ENCODE measurements at regions not wholly inside any gene's neighbourhood (a gene's known extent, or its start where the extent isn't known, plus 50 kb on each side); places are given as distances from the start of the nearest gene placed in this dataset.

DNA sequence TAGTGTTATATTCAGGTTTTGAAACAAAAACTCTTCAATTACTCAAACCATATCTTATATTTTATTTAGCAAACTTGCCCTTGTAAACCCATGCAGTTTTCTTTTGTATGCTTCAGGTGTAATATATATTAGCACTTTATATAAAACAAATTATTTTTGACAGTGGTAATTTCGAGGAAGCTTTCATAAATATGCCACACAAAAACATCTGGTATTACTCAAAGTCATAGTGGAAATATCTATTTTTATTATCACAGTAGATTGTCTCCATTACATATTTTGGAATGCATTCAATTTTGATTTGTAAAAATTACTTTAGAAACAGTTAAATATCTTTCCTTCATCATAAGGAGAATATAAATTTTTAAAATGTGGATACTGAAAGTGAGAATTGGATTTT lies 89.1 kb upstream of the FIBIN start:
- H3K27ac ChIP-seq: no peak overlapping the region
- H3K4me3 ChIP-seq: no peak overlapping the region
- H3K9me3 ChIP-seq: no peaks in the 10 kb centered on the region
- TF ChIP-seq POLR2AphosphoS5 (IDR thresholded peaks at IDR 0.05): no peak
- TF ChIP-seq POLR2A (IDR thresholded peaks at IDR 0.05): no peak
- TF ChIP-seq CTCF (IDR thresholded peaks at IDR 0.05): no peak
- H3K36me3 ChIP-seq: no peaks in the 10 kb centered on the region
- no peaks in the 10 kb centered on the region for H3K4me1 ChIP-seq
- intact Hi-C loops (cut with DNase I; ENCODE audit: low total_unique reads): no loop called here
- no peak for DNase-seq (ENCODE audit: low spot score in 2 of 2)
- no peaks in the 10 kb centered on the region for H3K27me3 ChIP-seq

DNA sequence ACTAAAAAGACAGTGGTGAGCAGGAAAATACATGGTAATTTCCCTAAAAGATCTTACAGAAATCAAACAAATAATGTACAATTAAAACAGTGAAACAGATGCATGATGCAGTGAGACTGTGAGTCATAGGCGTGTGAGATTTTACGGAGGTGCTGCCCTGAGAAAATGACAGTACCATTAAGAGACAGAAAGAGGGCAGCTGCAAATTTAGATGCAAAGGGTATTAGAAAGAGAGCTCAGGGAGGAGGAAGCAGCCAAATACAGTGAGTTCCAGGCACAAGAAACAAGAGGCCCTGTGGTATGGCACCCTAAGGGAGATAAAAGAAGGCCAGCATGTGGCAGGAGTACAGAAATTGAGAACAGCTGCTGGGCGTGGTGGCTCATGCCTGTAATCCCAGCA lies 88.5 kb upstream of the FIBIN start:
- Histone ChIP-seq H3K27me3 (no peaks in the 10 kb centered on the region), H3K4me1 (no peaks in the 10 kb centered on the region), H3K27ac (no peak overlapping the region), H3K36me3 (no peaks in the 10 kb centered on the region), H3K9me3 (no peaks in the 10 kb centered on the region), H3K4me3 (no peak overlapping the region)
- intact Hi-C loops (cut with DNase I; ENCODE audit: low total_unique reads): no loop called here
- TF ChIP-seq CTCF (IDR thresholded peaks at IDR 0.05) (no peak), POLR2AphosphoS5 (IDR thresholded peaks at IDR 0.05) (no peak), POLR2A (IDR thresholded peaks at IDR 0.05) (no peak)
- DNase-seq (ENCODE audit: low spot score in 2 of 2): no peak

DNA sequence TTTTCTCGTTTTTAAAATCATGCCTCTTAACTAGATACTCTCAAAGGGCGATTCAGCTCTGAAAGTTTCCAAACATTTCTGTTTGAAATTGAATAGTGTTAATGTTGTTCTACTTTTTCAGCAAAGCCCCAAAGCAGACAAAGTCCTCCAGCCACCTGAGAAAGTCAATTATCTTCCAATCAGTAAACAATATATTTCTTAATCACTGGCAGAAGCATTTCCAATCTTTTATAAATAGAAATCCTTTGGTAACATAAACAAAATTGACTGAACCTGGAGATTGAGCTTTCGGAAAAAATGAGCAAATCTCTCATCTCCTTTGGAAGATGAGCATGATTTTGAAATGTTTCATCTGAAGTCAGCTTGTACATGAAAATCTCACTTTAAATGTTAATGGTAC lies 84.4 kb upstream of the FIBIN start:
- intact Hi-C loops (cut with DNase I; ENCODE audit: low total_unique reads): no loop called here
- H3K4me3 ChIP-seq: no peak overlapping the region
- H3K27me3 ChIP-seq: no peaks in the 10 kb centered on the region
- H3K9me3 ChIP-seq: no peaks in the 10 kb centered on the region
- no peak overlapping the region for H3K27ac ChIP-seq
- no peak for DNase-seq (ENCODE audit: low spot score in 2 of 2)
- no peaks in the 10 kb centered on the region for H3K36me3 ChIP-seq
- H3K4me1 ChIP-seq: no peaks in the 10 kb centered on the region
- TF ChIP-seq POLR2A (IDR thresholded peaks at IDR 0.05): no peak
- TF ChIP-seq POLR2AphosphoS5 (IDR thresholded peaks at IDR 0.05): no peak
- no peak for TF ChIP-seq CTCF (IDR thresholded peaks at IDR 0.05)

- no peak for DNase-seq (ENCODE audit: low spot score in 2 of 2)
- Histone ChIP-seq H3K9me3 (no peaks in the 10 kb centered on the region), H3K4me1 (no peaks in the 10 kb centered on the region), H3K27ac (no peak overlapping the region), H3K36me3 (no peaks in the 10 kb centered on the region), H3K27me3 (no peaks in the 10 kb centered on the region), H3K4me3 (no peak overlapping the region)
- no peak for TF ChIP-seq POLR2AphosphoS5 (IDR thresholded peaks at IDR 0.05)
- TF ChIP-seq CTCF (IDR thresholded peaks at IDR 0.05): no peak
- no peak for TF ChIP-seq POLR2A (IDR thresholded peaks at IDR 0.05)
- intact Hi-C loops (cut with DNase I; ENCODE audit: low total_unique reads): no loop called here
These were observed 83.8 kb upstream of the FIBIN start for GRCh38 chr11:26909991-26910591.

DNA sequence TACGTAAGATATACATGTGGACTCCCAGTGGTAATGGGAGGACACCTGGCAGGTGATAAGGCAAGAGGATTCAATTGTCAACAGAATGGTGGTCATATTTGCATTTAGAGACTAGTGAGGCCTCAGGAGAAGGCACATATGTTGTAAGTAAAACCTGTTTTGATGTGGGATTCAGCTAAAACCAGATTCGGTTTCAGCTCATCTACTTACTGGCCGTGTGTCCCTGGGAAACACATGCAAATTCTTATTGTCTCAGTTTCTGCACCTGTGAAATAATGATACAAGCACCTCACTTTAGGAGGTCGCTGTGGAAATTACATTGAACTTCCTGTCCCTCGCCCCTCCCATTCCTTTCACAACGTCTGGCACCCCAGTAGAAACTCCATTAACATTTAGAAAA lies 78.9 kb upstream of the FIBIN start:
- no peaks in the 10 kb centered on the region for H3K36me3 ChIP-seq
- intact Hi-C loops (cut with DNase I; ENCODE audit: low total_unique reads): no loop called here
- no peaks in the 10 kb centered on the region for H3K9me3 ChIP-seq
- DNase-seq (ENCODE audit: low spot score in 2 of 2): no peak
- H3K4me3 ChIP-seq: no peak overlapping the region
- no peak for TF ChIP-seq CTCF (IDR thresholded peaks at IDR 0.05)
- no peak for TF ChIP-seq POLR2A (IDR thresholded peaks at IDR 0.05)
- no peak for TF ChIP-seq POLR2AphosphoS5 (IDR thresholded peaks at IDR 0.05)
- H3K27ac ChIP-seq: no peak overlapping the region
- H3K27me3 ChIP-seq: no peaks in the 10 kb centered on the region
- H3K4me1 ChIP-seq: no peaks in the 10 kb centered on the region

All from breast epithelium (tissue), 4 donors.